H1 (cell line): ENCODE measurements at regions not wholly inside any gene's neighbourhood (a gene's known extent, or its start where the extent isn't known, plus 50 kb on each side); places are given as distances from the start of the nearest gene placed in this dataset.

Source experiments
- CTCF ChIA-PET: fragments of 300-600 bp; sonication (Branson Sonifier 250); formaldehyde crosslinking; loops from one replicate; lab custom pipeline; 2021; ENCODE audit not compliant: partially characterized antibody; lab: Charles Lee
- POLR2A ChIA-PET: fragments of 300-600 bp; sonication (Branson Sonifier 250); formaldehyde crosslinking; loops from one replicate; lab custom pipeline; 2021; ENCODE audit warnings: inconsistent platforms; ENCODE audit not compliant: partially characterized antibody; lab: Charles Lee
- DNase-seq, 2 experiments: peaks; one replicate each; pipeline versions ENCODE4 v3.0.0 to v3.0.0-alpha.2; 2010 to 2022; ENCODE audit warnings: low spot score in 2 of 2, low read depth in 1 of 2, mixed read lengths in 1 of 2
- FAIRE-seq: peaks from 2 replicates; lab custom pipeline; 2011; peaks lifted over from hg19 to GRCh38; lab: Jason Lieb, UNC
- H2AFZ ChIP-seq: 2 replicates; pipeline ENCODE4 v1.8.1; 2012; ENCODE audit warnings: low read length, inconsistent platforms
- H2AK5ac ChIP-seq: 2 replicates; pipeline ENCODE4 v1.6.1; 2013; ENCODE audit warnings: low read depth, low read length
- H2BK120ac ChIP-seq: replicated peaks from 2 replicates; pipeline ENCODE3; 2013; ENCODE audit warnings: low read depth, low read length, inconsistent platforms
- H2BK12ac ChIP-seq: 2 replicates; pipeline ENCODE4 v1.6.1; 2013; ENCODE audit warnings: low read depth, low read length
- H2BK15ac ChIP-seq: 2 replicates; pipeline ENCODE4 v1.6.1; 2013; ENCODE audit warnings: low read length
- H2BK20ac ChIP-seq: 2 replicates; pipeline ENCODE4 v1.6.1; 2013; ENCODE audit warnings: low read length
- H2BK5ac ChIP-seq: 2 replicates; pipeline ENCODE4 v1.6.1; 2013; ENCODE audit warnings: low read depth, low read length
- H3K14ac ChIP-seq: 2 replicates; pipeline ENCODE4 v1.6.1; 2013; ENCODE audit warnings: inconsistent platforms; ENCODE audit not compliant: insufficient read length
- H3K18ac ChIP-seq: 2 replicates; pipeline ENCODE4 v1.6.1; 2013; ENCODE audit warnings: low read length; ENCODE audit errors: extremely low read depth
- H3K23ac ChIP-seq: 2 replicates; pipeline ENCODE4 v1.6.1; 2013; ENCODE audit warnings: inconsistent platforms; ENCODE audit not compliant: insufficient read length
- H3K23me2 ChIP-seq: 2 replicates; pipeline ENCODE4 v1.6.1; 2013; ENCODE audit warnings: low read depth, low read length
- H3K27ac ChIP-seq: 2 replicates; pipeline ENCODE4 v1.6.1; 2011; ENCODE audit warnings: low read depth, low read length, inconsistent platforms
- H3K27me3 ChIP-seq, 4 experiments: replicated peaks in 1 of 4; 1 replicate in 1 of 4; 2 replicates in 3 of 4; pipeline versions ENCODE4 v1.6.1 to v1.8.1; 2011 to 2013; ENCODE audit warnings: low read length in 3 of 4, mild to moderate bottlenecking in 3 of 4, inconsistent platforms in 2 of 4, mixed read lengths in 2 of 4, moderate library complexity in 1 of 4; ENCODE audit not compliant: control insufficient read depth in 3 of 4, insufficient read depth in 3 of 4; ENCODE audit errors: extremely low read depth in 1 of 4
- H3K36me3 ChIP-seq, 4 experiments: 2 replicates each; pipeline versions ENCODE4 v1.6.1 to v1.8.1; 2011 to 2013; ENCODE audit warnings: mild to moderate bottlenecking in 4 of 4, low read length in 3 of 4, moderate library complexity in 2 of 4, control low read depth in 1 of 4, inconsistent platforms in 1 of 4; ENCODE audit not compliant: insufficient read depth in 4 of 4, control insufficient read depth in 2 of 4
- H3K4ac ChIP-seq: replicated peaks from 2 replicates; pipeline ENCODE3; 2013; ENCODE audit warnings: low read length, low read depth, mixed read lengths, inconsistent platforms; ENCODE audit not compliant: insufficient read length
- H3K4me1 ChIP-seq, 4 experiments: replicated peaks in 1 of 4; 1 replicate in 1 of 4; 2 replicates in 3 of 4; pipeline versions ENCODE4 v1.6.1 to v1.8.1; 2011 to 2013; ENCODE audit warnings: low read length in 3 of 4, inconsistent platforms in 2 of 4, mixed read lengths in 1 of 4; ENCODE audit not compliant: insufficient read depth in 4 of 4, control insufficient read depth in 3 of 4
- H3K4me2 ChIP-seq, 2 experiments: 2 replicates each; pipeline versions ENCODE4 v1.6.1 to v1.8.1; 2011 to 2013; ENCODE audit warnings: low read depth in 2 of 2, low read length in 2 of 2, control low read depth in 1 of 2, inconsistent platforms in 1 of 2, mild to moderate bottlenecking in 1 of 2; ENCODE audit not compliant: insufficient read depth in 1 of 2
- H3K4me3 ChIP-seq, 4 experiments: fragments of 200-600, 300-600 bp in 1 of 4; sonication (generic), shearing (Covaris generic), sonication (Bioruptor Twin) in 1 of 4; 2 replicates each; pipeline versions ENCODE4 v1.5.1 to v1.8.1; 2011 to 2016; ENCODE audit warnings: low read length in 4 of 4, low read depth in 3 of 4, control low read depth in 2 of 4, inconsistent platforms in 2 of 4, mild to moderate bottlenecking in 2 of 4, mixed read lengths in 1 of 4, moderate library complexity in 1 of 4; ENCODE audit not compliant: insufficient read depth in 2 of 4; ENCODE audit errors: extremely low read depth in 1 of 4
- H3K56ac ChIP-seq: replicated peaks from 2 replicates; pipeline ENCODE3; 2013; ENCODE audit warnings: low read depth, mild to moderate bottlenecking, mixed read lengths, low read length, inconsistent platforms; ENCODE audit not compliant: insufficient read length
- H3K79me1 ChIP-seq: 2 replicates; pipeline ENCODE4 v1.6.1; 2013; ENCODE audit warnings: low read depth, low read length, control low read depth
- H3K79me2 ChIP-seq, 2 experiments: 2 replicates each; pipeline versions ENCODE4 v1.6.1 to v1.8.1; 2012 to 2013; ENCODE audit warnings: low read length in 2 of 2, mild to moderate bottlenecking in 2 of 2, inconsistent platforms in 1 of 2; ENCODE audit not compliant: insufficient read depth in 2 of 2, control insufficient read depth in 1 of 2
- H3K9ac ChIP-seq, 4 experiments: replicated peaks in 1 of 4; 1 replicate in 1 of 4; 2 replicates in 3 of 4; pipeline versions ENCODE4 v1.6.1 to v1.8.1; 2011 to 2013; ENCODE audit warnings: low read depth in 3 of 4, low read length in 3 of 4, control low read depth in 2 of 4, mild to moderate bottlenecking in 2 of 4, moderate library complexity in 2 of 4, inconsistent platforms in 1 of 4; ENCODE audit errors: extremely low read depth in 1 of 4
- H3K9me3 ChIP-seq, 2 experiments: 2 replicates each; pipeline versions ENCODE4 v1.6.1 to v1.8.1; 2012 to 2013; ENCODE audit warnings: mild to moderate bottlenecking in 2 of 2, moderate library complexity in 2 of 2, control low read depth in 1 of 2, inconsistent platforms in 1 of 2, low read depth in 1 of 2, low read length in 1 of 2, mixed read lengths in 1 of 2; ENCODE audit not compliant: insufficient read depth in 2 of 2
- H4K20me1 ChIP-seq, 2 experiments: replicated peaks in 1 of 2; 2 replicates each; pipeline versions ENCODE3 to v1.8.1; 2011 to 2013; ENCODE audit warnings: inconsistent platforms in 2 of 2, low read length in 2 of 2, mild to moderate bottlenecking in 1 of 2; ENCODE audit not compliant: insufficient read depth in 2 of 2, control insufficient read depth in 1 of 2
- H4K5ac ChIP-seq: 2 replicates; pipeline ENCODE4 v1.6.1; 2013; ENCODE audit warnings: low read length, low read depth, mixed read lengths, inconsistent platforms; ENCODE audit not compliant: insufficient read length
- H4K8ac ChIP-seq: 2 replicates; pipeline ENCODE4 v1.8.0; 2013; ENCODE audit warnings: mild to moderate bottlenecking, moderate library complexity, low read length, inconsistent platforms; ENCODE audit not compliant: insufficient read depth; ENCODE audit errors: extremely low read depth
- H4K91ac ChIP-seq: replicated peaks from 2 replicates; pipeline ENCODE3; 2013; ENCODE audit warnings: low read length, mixed read lengths, inconsistent platforms; ENCODE audit not compliant: insufficient read length
- BCL11A ChIP-seq, 2 experiments: IDR thresholded peaks; one replicate each; pipeline ENCODE4 v1.6.1; 2011; ENCODE audit warnings: low read depth in 2 of 2, low read length in 2 of 2, mild to moderate bottlenecking in 2 of 2
- BRCA1 ChIP-seq: IDR thresholded peaks from 2 replicates; pipeline ENCODE4 v1.6.1; 2012; ENCODE audit warnings: low read depth, low read length, improper control_type of control experiment
- NANOG ChIP-seq: IDR thresholded peaks from 2 replicates; pipeline ENCODE4 v1.6.1; 2011; ENCODE audit warnings: low read length, low read depth, mild to moderate bottlenecking, inconsistent platforms; ENCODE audit not compliant: insufficient read depth, poor library complexity, severe bottlenecking
- WGBS, 2 experiments: shearing (Covaris generic) in 1 of 2; methylation state at CpG; one replicate each; pipeline versions ENCODE4 v1.1.6 to v1.1.7; 2013 to 2015; ENCODE audit warnings: low lambda C conversion rate in 2 of 2, mixed read lengths in 2 of 2, inconsistent platforms in 1 of 2, low coverage in 1 of 2, missing lambda C conversion rate in 1 of 2; ENCODE audit not compliant: insufficient replicate concordance in 2 of 2, insufficient coverage in 1 of 2, insufficient read length in 1 of 2; ENCODE audit errors: extremely low coverage in 1 of 2, missing lambda C conversion rate in 1 of 2; 5-methylcytosine and 5-hydroxymethylcytosine counted together

DNA sequence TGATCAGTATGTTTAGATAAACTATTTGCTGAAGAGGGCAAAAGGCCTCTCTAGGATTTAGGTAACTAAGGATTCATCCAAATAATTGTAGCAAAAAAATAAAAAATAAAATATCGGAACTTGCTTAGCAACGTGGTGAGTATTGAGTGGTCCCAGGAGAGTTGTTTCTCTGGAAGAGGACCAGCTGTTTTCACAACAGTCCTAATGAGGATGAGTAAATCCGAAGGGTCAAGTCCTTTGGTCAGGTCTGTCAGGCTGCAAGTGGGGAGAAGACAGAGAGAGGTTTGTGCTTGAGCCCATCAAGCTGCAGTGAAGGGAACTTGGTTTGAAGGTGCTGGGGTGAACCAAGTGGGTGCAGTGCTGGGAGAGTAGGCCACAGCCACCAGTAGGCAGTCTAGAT, 539.2 kb downstream of the SLC4A3 start:
- no peaks in the 10 kb centered on the region for H3K79me1 ChIP-seq
- no peak overlapping the region for H3K14ac ChIP-seq
- H3K4me2 ChIP-seq: no peak overlapping the region
- H3K9ac ChIP-seq: no peak overlapping the region
- no peak overlapping the region for H2BK20ac ChIP-seq
- H3K56ac ChIP-seq: no peak overlapping the region
- H2AFZ ChIP-seq: no peak overlapping the region
- H3K23ac ChIP-seq: no peak overlapping the region
- H3K4me3 ChIP-seq: no peak overlapping the region
- TF ChIP-seq NANOG: no peak
- no peak for TF ChIP-seq BRCA1
- TF ChIP-seq BCL11A (IDR thresholded peaks at IDR 0.05; ENCODE audit: low read depth in 2 of 2, low read length in 2 of 2): no peak
- TF ChIP-seq, all 59 proteins: peak for 0
- H3K18ac ChIP-seq: no peak overlapping the region
- peaks cover 0 to 3% (median 0%) of the 10 kb centered on the region in 4 experiments; a peak in 1 of 7 replicates for H3K4me1 ChIP-seq
- no peaks in the 10 kb centered on the region for H3K9me3 ChIP-seq
- H2AK5ac ChIP-seq: no peak overlapping the region
- ChIA-PET CTCF (interaction anchor here (1.7 kb wide), 1 partner anchor 303 kb away, joined by 6 read pairs; no protein-coding TSS in a partner anchor), POLR2A (no interaction called here)
- H2BK12ac ChIP-seq: no peak overlapping the region
- no peak overlapping the region for H2BK15ac ChIP-seq
- no peaks in the 10 kb centered on the region for H3K27me3 ChIP-seq
- DNase-seq: no peak
- H3K79me2 ChIP-seq: no peaks in the 10 kb centered on the region
- no peak for FAIRE-seq
- H4K5ac ChIP-seq: no peak overlapping the region
- no peaks in the 10 kb centered on the region for H3K23me2 ChIP-seq
- H4K91ac ChIP-seq: no peak overlapping the region
- H4K8ac ChIP-seq: no peak overlapping the region
- no peaks in the 10 kb centered on the region for H4K20me1 ChIP-seq
- WGBS, 2 experiments: 97% methylated on average over 3 of the region's 3 CpGs; no CpG with 5 or more reads in 1 of the 2 experiments
- no peak overlapping the region for H2BK120ac ChIP-seq
- no peak overlapping the region for H3K27ac ChIP-seq
- H3K36me3 ChIP-seq: no peaks in the 10 kb centered on the region
- no peak overlapping the region for H3K4ac ChIP-seq
- no peak overlapping the region for H2BK5ac ChIP-seq
